ENCODE measurements at regions not wholly inside any gene's neighbourhood (a gene's known extent, or its start where the extent isn't known, plus 50 kb on each side); places are given as distances from the start of the nearest gene placed in this dataset.

DNA sequence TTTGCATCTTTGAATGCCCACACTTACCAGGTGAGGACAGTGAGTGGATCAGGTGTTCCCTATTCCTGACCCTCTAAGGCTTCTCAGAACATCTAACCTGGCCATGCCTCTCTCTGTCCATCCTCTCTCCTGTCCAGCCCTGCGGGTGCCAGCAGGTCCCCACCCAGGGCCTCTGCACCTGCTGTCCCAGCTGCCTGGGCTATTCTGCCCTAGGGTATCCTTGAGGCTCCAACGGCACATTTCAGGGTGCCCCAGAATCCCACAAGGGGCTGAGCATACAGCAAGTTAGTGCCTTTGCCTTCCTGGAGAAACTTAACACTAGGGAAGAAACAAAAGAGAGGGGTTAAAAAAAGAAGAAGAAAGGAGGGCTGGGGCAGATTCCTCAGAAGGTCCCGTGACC is 107.4 kb downstream of the UNCX start:
- Histone ChIP-seq H3K36me3 (ENCODE audit: insufficient read depth, low read length) (no peaks in the 10 kb centered on the region), H3K4me1 (ENCODE audit: insufficient read depth, low read length) (no peaks in the 10 kb centered on the region; the same call in 1 of the 2 replicates), H3K9me3 (ENCODE audit: control insufficient read depth, insufficient read depth, low read length) (peaks cover 5% of the 10 kb centered on the region; the same call in 1 of the 2 replicates), H3K9ac (ENCODE audit: low read depth, low read length) (no peak overlapping the region)

DNA sequence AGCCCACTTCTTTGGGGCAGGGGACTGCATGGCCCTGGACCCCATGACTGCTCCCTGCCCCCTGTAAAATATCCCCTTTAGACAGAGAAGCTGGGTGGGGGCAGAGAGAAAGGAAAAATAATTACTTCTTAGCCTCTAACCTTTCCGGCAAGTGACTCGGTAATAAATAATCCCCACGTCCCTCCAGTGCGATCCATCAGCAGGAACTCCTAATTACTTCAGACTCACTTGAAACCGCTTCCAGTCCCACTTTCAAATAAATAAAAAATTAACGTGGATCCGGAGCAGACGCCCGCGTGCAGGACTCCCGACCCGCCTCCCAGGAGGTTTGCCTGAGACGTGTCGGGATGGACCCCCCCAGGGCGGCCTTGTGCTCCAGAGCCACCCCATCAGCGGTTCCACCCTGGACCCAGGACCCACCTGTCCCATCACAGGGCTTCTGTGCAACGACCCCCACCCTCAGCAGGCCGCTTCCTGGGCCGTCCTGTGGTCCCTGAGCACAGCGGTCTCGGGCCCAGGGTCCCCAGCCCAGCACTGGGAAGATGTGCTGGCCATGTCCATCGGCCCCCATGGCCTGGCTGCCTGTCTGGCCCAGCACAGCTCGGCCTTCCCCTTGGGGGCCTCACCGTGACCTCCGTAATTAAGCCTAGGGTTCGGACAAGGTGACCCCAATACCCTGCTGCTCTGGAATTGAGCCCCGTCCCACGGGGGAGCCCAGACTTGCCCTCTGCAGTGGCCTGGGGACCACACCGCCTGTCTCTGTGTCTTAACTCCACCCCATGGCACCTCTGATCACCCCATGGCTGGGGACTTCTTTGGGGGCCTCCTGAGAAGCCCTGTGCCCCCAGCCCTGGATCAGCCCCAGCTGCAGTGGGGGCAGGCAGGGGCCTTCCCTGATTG is 108.0 kb downstream of the UNCX start:
- no peak overlapping the region for H3K9ac ChIP-seq (ENCODE audit: low read depth, low read length)
- no peaks in the 10 kb centered on the region; the same call in 1 of the 2 replicates for H3K4me1 ChIP-seq (ENCODE audit: insufficient read depth, low read length)
- H3K9me3 ChIP-seq (ENCODE audit: control insufficient read depth, insufficient read depth, low read length), result peaks cover 5% of the 10 kb centered on the region; the same call in 1 of the 2 replicates
- H3K36me3 ChIP-seq (ENCODE audit: insufficient read depth, low read length), result no peaks in the 10 kb centered on the region

DNA sequence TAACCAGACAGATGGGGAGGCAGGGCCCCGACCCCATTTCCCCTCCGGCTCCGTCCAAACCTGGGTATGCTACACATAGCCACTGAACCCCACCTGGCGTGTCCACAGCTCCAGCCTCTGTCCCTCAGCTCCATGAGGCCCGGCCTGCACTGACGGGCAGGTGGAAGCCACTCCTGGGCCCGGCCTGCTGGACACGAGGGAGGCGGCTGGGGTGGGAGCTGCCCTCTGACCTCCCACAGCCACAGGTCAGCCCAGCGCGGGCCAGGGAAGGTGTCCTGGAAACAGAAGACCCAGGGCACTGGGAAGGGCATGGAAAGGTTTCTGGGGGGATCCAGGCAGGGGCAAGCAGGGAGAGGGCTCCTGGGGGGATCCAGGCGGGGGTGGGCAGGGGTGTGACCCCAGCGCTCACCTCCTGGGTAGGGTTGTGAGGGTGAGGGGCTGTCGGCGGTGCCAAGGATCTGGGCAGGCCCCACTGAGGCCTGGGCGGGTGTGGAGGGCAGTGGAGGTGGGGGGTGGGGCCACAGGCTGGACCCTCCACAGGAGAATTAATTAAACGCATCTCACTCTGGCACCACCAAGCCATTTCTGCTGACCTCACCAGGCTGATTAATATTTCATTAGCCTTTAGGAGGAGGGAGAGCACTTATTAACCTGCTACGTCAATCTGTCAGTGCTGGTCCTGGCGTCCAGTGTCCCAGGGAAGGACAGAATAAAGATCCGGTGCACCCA is 108.9 kb downstream of the UNCX start:
- Histone ChIP-seq H3K9me3 (ENCODE audit: control insufficient read depth, insufficient read depth, low read length) (no peaks in the 10 kb centered on the region), H3K36me3 (ENCODE audit: insufficient read depth, low read length) (no peaks in the 10 kb centered on the region), H3K4me1 (ENCODE audit: insufficient read depth, low read length) (no peaks in the 10 kb centered on the region; the same call in 1 of the 2 replicates), H3K9ac (ENCODE audit: low read depth, low read length) (no peak overlapping the region)

DNA sequence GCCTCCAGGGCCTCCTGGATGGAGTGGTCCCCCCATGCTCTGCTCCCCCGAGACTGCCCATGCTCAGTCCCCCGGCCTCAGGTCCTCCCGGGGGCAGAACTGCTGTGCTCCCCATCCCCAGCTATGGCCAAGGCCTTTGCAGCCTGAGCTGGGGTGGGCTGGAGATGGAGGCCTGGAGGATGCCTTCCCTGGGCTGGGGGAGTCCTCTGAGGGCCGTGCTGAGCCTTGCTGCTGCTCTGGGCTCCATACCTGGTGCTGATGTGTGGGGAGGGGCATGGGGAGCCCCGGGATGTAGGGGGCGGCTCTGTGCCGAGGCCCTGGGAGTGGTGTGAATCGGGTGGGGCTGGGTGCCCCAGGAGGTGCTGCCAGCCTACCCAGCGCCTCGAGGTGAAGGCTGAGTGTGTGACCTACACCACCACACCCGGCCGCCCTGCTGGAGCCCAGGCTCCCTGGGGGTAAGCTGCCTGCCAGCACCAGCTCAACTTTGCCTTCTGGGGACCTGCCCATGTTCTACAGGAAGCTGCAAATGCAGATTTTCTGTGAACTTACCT is 109.5 kb downstream of the UNCX start:
- Histone ChIP-seq H3K9me3 (ENCODE audit: control insufficient read depth, insufficient read depth, low read length) (no peaks in the 10 kb centered on the region), H3K9ac (ENCODE audit: low read depth, low read length) (no peak overlapping the region), H3K36me3 (ENCODE audit: insufficient read depth, low read length) (no peaks in the 10 kb centered on the region), H3K4me1 (ENCODE audit: insufficient read depth, low read length) (no peaks in the 10 kb centered on the region; the same call in 1 of the 2 replicates)

DNA sequence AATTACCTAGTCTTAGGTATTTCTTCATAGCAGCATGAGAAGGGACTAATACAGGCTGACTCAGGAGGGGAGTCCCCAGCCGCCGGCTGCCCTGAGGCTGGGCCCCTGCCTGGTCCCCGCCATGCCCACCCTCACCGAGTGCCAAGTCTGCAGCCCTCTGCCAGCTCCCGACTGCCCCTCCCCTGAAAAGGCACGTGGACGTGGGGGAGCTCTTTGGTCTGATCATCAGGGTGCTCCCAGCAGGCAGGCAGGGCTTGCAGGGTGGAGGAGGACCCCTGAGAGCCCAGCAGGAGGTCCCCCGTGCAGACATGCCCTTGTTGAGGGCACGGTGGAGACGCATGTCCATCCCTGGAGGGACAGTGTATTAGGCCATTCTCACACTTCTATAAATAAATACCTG is 110.9 kb downstream of the UNCX start:
- H3K36me3 ChIP-seq (ENCODE audit: insufficient read depth, low read length), result no peaks in the 10 kb centered on the region
- H3K9ac ChIP-seq (ENCODE audit: low read depth, low read length), result no peak overlapping the region
- no peaks in the 10 kb centered on the region; the same call in 1 of the 2 replicates for H3K4me1 ChIP-seq (ENCODE audit: insufficient read depth, low read length)
- no peaks in the 10 kb centered on the region for H3K9me3 ChIP-seq (ENCODE audit: control insufficient read depth, insufficient read depth, low read length)

DNA sequence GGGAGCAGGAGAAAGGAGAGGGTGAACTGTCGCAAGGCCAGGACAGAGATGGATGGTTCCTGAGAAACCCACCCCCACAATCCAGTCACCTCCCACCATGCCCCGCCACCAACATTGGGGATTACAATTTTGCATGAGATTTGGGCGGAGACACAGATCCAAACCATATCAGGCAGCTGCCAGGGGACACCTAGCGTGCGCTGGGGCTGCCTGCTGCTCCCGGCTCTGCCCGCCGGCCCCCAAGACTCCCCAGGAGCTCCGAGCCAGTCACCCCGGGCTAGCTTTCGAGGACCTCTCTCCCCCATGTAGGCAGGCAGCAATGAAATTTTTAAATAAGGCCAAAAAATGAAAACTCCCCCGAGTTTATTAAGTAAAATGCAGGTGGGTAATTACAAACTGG is 111.7 kb downstream of the UNCX start:
- no peak overlapping the region for H3K9ac ChIP-seq (ENCODE audit: low read depth, low read length)
- H3K36me3 ChIP-seq (ENCODE audit: insufficient read depth, low read length), result no peaks in the 10 kb centered on the region
- H3K4me1 ChIP-seq (ENCODE audit: insufficient read depth, low read length), result no peaks in the 10 kb centered on the region; the same call in 1 of the 2 replicates
- H3K9me3 ChIP-seq (ENCODE audit: control insufficient read depth, insufficient read depth, low read length), result no peaks in the 10 kb centered on the region

DNA sequence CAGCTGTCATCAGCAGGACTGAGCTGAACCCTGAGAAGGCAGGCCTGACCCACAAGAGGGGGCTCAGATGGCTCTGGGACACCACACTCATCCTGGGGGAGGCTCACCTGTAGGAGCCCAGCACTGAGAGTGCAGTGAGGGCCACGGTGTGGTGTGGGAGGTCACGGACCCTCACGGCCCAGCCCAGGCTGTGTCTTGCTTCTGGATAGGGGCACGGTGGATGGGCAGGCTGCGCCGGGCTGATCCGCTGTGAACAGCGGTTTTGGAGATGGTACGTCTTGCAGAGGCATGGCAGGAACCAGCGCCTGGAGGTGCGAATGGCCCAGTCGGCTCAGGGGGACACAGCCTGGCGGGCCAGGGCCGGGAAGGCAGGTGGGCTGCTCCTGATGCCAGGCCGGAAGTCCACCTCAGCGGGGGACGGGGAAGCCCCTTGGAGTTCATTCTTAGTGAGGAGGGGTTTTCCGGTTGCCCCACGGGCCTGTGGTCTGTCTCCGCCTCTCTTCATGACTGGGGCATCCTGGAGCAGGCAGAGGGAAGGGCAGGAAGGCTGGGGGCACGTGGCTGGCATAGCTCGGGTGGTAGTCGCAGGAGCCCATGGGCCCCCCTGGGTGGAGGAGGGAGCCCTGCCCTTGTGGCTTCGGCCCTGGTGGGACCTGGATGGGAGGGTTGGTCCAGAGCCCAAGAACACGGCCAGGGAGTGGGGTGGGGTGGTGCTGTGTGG is 112.5 kb downstream of the UNCX start:
- no peaks in the 10 kb centered on the region; the same call in 1 of the 2 replicates for H3K4me1 ChIP-seq (ENCODE audit: insufficient read depth, low read length)
- no peak overlapping the region for H3K9ac ChIP-seq (ENCODE audit: low read depth, low read length)
- H3K9me3 ChIP-seq (ENCODE audit: control insufficient read depth, insufficient read depth, low read length), result no peaks in the 10 kb centered on the region
- H3K36me3 ChIP-seq (ENCODE audit: insufficient read depth, low read length), result no peaks in the 10 kb centered on the region

DNA sequence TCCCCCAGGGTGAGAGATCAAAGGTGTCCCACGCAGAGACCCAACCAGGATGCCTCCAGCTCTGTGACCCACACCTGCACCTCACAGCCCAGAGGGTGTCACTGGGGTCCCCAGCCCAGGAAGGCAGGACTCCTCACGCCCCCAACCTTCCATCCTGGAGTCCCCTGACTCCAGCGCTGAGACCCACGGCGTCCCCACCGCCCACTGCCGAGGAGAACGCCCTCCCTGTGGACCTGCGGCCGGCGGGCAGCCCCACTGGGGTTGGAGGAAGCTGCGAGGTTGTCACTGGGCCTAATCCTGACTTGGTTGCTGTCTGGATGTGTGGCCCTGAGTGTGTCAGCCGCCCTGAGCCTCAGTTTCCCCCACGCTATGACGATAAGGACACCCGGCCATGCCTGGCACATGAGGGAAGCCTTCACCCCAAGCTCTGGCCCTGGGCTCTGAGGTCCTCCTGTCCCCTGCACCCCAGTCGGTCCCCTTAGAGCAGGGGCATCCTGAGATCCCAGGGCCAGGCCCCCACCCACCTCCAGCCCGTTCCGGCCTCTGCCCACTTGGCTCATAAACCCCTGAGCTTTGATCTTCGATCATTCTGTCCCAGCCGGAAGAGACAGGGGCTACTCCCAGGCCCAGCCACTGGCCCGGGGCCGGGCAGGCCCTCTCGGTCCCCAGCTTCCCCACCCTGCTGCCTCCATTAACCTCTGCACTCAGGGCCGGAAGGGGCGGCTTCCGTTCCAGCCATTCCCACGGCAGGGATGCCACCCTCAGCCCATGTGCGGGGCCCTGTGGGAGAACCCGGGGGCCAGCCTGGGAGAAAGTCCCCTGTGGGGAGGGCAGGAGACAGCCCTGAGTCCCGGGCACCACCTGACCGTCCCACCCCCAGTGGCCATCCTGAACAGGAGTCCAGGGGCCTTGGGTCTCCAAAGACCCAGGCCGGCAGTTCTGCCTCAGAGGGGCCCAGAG is 113.2 kb downstream of the MICALL2 start:
- H3K36me3 ChIP-seq (ENCODE audit: insufficient read depth, low read length), result no peaks in the 10 kb centered on the region
- no peaks in the 10 kb centered on the region; the same call in 1 of the 2 replicates for H3K4me1 ChIP-seq (ENCODE audit: insufficient read depth, low read length)
- no peak overlapping the region for H3K9ac ChIP-seq (ENCODE audit: low read depth, low read length)
- no peaks in the 10 kb centered on the region for H3K9me3 ChIP-seq (ENCODE audit: control insufficient read depth, insufficient read depth, low read length)

DNA sequence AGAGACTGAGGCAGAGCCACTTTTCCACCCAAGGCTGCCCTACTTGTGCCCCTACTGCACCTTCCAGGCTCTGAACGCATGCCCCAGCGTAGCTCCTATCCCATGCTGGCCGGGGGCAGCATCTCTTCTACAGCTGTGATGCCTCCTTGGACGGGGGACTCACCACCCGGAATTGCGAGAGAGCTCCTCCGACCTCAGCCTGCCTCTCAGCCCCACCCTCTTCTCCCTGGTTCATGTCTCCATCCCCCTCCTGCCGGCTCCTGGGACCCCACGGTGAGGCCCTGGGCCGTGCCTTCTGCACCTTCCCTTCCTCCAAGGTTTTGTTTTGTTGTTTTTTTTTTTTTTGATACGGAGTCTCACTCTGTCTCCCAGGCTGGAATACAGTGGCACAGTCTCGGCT is 112.4 kb downstream of the MICALL2 start:
- no peaks in the 10 kb centered on the region; the same call in 1 of the 2 replicates for H3K4me1 ChIP-seq (ENCODE audit: insufficient read depth, low read length)

DNA sequence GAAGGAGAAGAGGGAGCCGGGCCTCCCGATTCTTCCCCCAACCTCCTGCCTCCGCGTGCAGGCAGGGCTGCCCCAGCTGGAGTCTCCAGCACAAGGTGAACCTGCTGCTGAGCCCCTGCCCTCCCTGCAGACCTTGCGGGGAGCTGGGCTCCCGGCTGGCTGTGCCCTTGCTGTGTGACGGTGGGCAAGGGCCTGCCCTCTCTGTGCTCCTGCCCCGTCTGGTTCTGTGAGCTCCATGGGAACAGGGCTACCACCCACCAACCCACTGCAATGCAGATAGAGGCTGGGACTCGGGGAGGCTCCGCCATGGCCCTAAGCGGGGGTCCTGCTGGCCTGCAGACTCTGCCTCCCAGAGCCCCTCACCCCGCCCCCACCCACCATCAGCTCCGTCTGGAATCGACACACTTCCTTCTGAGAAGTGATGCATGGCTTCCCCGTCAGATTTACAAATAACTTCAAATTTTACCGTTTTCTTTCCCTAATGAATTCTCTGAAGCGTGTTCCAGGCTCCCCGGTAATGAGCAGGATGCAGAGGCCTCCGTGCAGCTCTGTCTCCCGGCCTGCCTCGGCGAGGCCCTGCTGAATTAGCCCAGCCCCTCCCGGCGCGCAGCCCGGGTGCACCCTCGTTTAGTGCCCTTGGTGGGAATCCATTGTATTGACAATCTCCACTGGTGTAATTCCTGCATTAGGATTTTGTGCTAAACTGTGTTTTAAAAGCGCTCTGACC is 111.0 kb downstream of the MICALL2 start:
- Histone ChIP-seq H3K9ac (ENCODE audit: low read depth, low read length) (no peak overlapping the region), H3K4me1 (ENCODE audit: insufficient read depth, low read length) (no peaks in the 10 kb centered on the region; the same call in 1 of the 2 replicates)

More for the DNA sequence above, 112.4 kb downstream of the MICALL2 start:
- H3K9me3 ChIP-seq (ENCODE audit: control insufficient read depth, insufficient read depth, low read length), result no peaks in the 10 kb centered on the region
- no peaks in the 10 kb centered on the region for H3K36me3 ChIP-seq (ENCODE audit: insufficient read depth, low read length)
- no peak overlapping the region for H3K9ac ChIP-seq (ENCODE audit: low read depth, low read length)

DNA sequence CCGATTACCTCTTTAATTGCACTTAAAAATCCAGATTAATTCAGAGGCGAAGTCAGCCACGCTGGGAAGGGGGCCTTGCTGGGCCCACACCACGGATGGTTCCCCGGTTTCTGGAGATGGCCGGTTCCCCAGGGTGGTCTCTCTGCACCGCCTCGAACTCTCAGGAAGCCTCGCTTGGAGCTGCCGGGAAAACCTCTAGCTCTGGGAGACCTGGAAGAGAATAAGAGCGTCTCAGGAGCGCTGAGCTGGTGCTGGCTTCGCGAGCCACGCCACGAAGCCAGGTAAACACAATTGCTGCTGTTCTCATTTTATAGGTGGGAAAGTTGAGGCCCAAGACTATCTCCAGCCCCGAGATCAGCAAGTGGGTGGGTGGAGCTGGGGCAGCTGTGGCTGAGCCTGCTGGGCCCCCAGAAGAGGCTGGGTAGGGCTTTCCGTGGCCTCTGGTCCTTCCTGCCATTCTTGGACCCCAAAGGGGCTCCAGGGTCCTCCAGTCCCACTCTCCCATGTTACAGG is 110.4 kb downstream of the MICALL2 start:
- Histone ChIP-seq H3K36me3 (ENCODE audit: insufficient read depth, low read length) (no peaks in the 10 kb centered on the region), H3K9ac (ENCODE audit: low read depth, low read length) (no peak overlapping the region), H3K9me3 (ENCODE audit: control insufficient read depth, insufficient read depth, low read length) (no peaks in the 10 kb centered on the region), H3K4me1 (ENCODE audit: insufficient read depth, low read length) (no peaks in the 10 kb centered on the region; the same call in 1 of the 2 replicates)

More for the DNA sequence above, 111.0 kb downstream of the MICALL2 start:
- H3K36me3 ChIP-seq (ENCODE audit: insufficient read depth, low read length), result no peaks in the 10 kb centered on the region
- H3K9me3 ChIP-seq (ENCODE audit: control insufficient read depth, insufficient read depth, low read length), result no peaks in the 10 kb centered on the region

DNA sequence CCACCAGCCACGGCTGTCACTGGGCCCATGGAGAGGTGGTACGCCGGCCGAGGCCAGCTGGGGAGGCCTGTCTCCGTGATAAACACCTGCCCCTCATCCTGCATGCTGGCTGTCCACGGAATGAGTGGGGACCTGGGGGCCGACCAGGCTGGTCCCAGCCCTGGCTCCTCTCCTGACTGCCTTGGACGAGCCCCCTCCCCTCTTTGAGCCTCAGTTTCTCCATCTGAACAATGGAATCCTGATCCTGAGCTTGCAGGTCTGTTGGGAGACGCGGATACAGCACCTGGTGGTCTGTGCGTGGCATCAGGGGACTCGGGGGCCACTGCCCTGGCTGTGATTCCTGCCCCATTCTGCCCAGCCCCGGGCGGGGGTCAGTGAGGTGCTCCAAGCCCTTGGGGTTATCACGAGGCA is 109.9 kb downstream of the MICALL2 start:
- no peak overlapping the region for H3K9ac ChIP-seq (ENCODE audit: low read depth, low read length)
- no peaks in the 10 kb centered on the region; the same call in 1 of the 2 replicates for H3K4me1 ChIP-seq (ENCODE audit: insufficient read depth, low read length)
- no peaks in the 10 kb centered on the region for H3K36me3 ChIP-seq (ENCODE audit: insufficient read depth, low read length)
- no peaks in the 10 kb centered on the region for H3K9me3 ChIP-seq (ENCODE audit: control insufficient read depth, insufficient read depth, low read length)
